AG04450 (cell line): ENCODE measurements at regions not wholly inside any gene's neighbourhood (a gene's known extent, or its start where the extent isn't known, plus 50 kb on each side); places are given as distances from the start of the nearest gene placed in this dataset.

Experiments
- CTCF ChIA-PET: fragments of 300-600, 350-600 bp; formaldehyde crosslinking; extraction: SDS; loops from one replicate; lab custom pipeline; 2022; ENCODE audit warnings: antibody characterized with exemption, inconsistent platforms; lab: Charles Lee
- POLR2A ChIA-PET: fragments of 350-600 bp; formaldehyde crosslinking; extraction: SDS; loops from one replicate; lab custom pipeline; 2021; ENCODE audit warnings: antibody characterized with exemption, inconsistent platforms; lab: Yijun Ruan, JAX
- DNase-seq: peaks from one replicate; pipeline ENCODE4 v3.0.0-alpha.2; 2011; ENCODE audit warnings: low read depth, low spot score
- H3K27ac ChIP-seq: one replicate; pipeline ENCODE4 v1.5.1; 2012; ENCODE audit warnings: low read depth, low read length, control low read depth
- H3K27me3 ChIP-seq: one replicate; pipeline ENCODE4 v1.6.0; 2012; ENCODE audit warnings: low read length; ENCODE audit not compliant: control insufficient read depth, insufficient read depth
- H3K4me3 ChIP-seq: 2 replicates; pipeline ENCODE4 v1.5.1; 2011; ENCODE audit warnings: mild to moderate bottlenecking, low read depth, low read length, control low read depth
- H3K9me3 ChIP-seq: 2 replicates; pipeline ENCODE4 v1.5.1; 2012; ENCODE audit warnings: low read length; ENCODE audit not compliant: control insufficient read depth, insufficient read depth
- CTCF ChIP-seq: IDR thresholded peaks from 2 replicates; pipeline ENCODE4 v1.5.1; 2011; ENCODE audit warnings: low read depth, low read length, control low read depth, inconsistent platforms

GRCh38 chr4:17265653-17266052, 246.2 kb downstream of the QDPR start:
- ChIA-PET CTCF (interaction anchor here (0.5 to 1.1 kb wide), 2 partner anchors 85 to 471 kb away, joined by 3 to 6 read pairs; no protein-coding TSS in a partner anchor), POLR2A (no interaction called here)
- Histone ChIP-seq H3K27me3 (no peaks in the 10 kb centered on the region), H3K9me3 (no peaks in the 10 kb centered on the region), H3K27ac (no peak overlapping the region), H3K4me3 (no peak overlapping the region)
- no peak for TF ChIP-seq CTCF
- no peak for DNase-seq

- no peaks in the 10 kb centered on the region for H3K9me3 ChIP-seq
- H3K4me3 ChIP-seq: no peak overlapping the region
- DNase-seq: no peak
- TF ChIP-seq CTCF: no peak
- no peak overlapping the region for H3K27ac ChIP-seq
- H3K27me3 ChIP-seq: no peaks in the 10 kb centered on the region
- CTCF ChIA-PET: no interaction called here
- POLR2A ChIA-PET: no interaction called here
These were observed 246.8 kb downstream of the QDPR start for GRCh38 chr4:17265139-17265538.

- Histone ChIP-seq H3K9me3 (no peaks in the 10 kb centered on the region), H3K4me3 (no peak overlapping the region), H3K27ac (no peak overlapping the region), H3K27me3 (no peaks in the 10 kb centered on the region)
- no peak for TF ChIP-seq CTCF
- ChIA-PET POLR2A (no interaction called here), CTCF (no interaction called here)
- DNase-seq: no peak
These were observed 251.6 kb downstream of the QDPR start for GRCh38 chr4:17260166-17260907.

GRCh38 chr4:17258106-17258505, 253.8 kb downstream of the QDPR start:
- H3K4me3 ChIP-seq: no peak overlapping the region
- no peak for TF ChIP-seq CTCF
- H3K27me3 ChIP-seq: no peaks in the 10 kb centered on the region
- POLR2A ChIA-PET: no interaction called here
- CTCF ChIA-PET: no interaction called here
- no peak overlapping the region for H3K27ac ChIP-seq
- DNase-seq: no peak
- H3K9me3 ChIP-seq: no peaks in the 10 kb centered on the region

- no peak for DNase-seq
- H3K4me3 ChIP-seq: no peak overlapping the region
- POLR2A ChIA-PET: no interaction called here
- no peak for TF ChIP-seq CTCF
- no peaks in the 10 kb centered on the region for H3K9me3 ChIP-seq
- no peaks in the 10 kb centered on the region for H3K27me3 ChIP-seq
- CTCF ChIA-PET: interaction anchor here (1.2 kb wide), 1 partner anchor 196 kb away, joined by 3 read pairs; no protein-coding TSS in a partner anchor
- no peak overlapping the region for H3K27ac ChIP-seq
These were observed 259.8 kb downstream of the QDPR start for GRCh38 chr4:17252131-17252530.
